MCF 10A (cell line): ENCODE measurements at regions not wholly inside any gene's neighbourhood (a gene's known extent, or its start where the extent isn't known, plus 50 kb on each side); places are given as distances from the start of the nearest gene placed in this dataset.

ENCODE experiments used
- BruUV-seq: library from RNA; stranded (reverse); fragments of 400-500 nt; replicated peaks from 2 replicates; lab custom pipeline; 2021; lab: Mats Ljungman, UMichigan
- CTCF ChIA-PET: fragments of 300-600 bp; sonication (Branson Sonifier 250); formaldehyde crosslinking; extraction: SDS; loops from one replicate; lab custom pipeline; 2021; ENCODE audit warnings: antibody characterized with exemption, inconsistent platforms; lab: Yijun Ruan, JAX
- POLR2A ChIA-PET: fragments of 300-600, 350-650 bp; sonication (Branson Sonifier 250); formaldehyde crosslinking; extraction: SDS; loops from one replicate; lab custom pipeline; 2020; ENCODE audit warnings: antibody characterized with exemption, inconsistent platforms; lab: Yijun Ruan, JAX
- DNase-seq: peaks from one replicate; pipeline ENCODE4 v3.0.0-alpha.2; 2018; ENCODE audit not compliant: unreplicated experiment
- H3K27ac Mint-ChIP-seq: one replicate; pipeline ENCODE4 v1.8.0; 2022; ENCODE audit warnings: mild to moderate bottlenecking, low read depth, mixed read lengths; ENCODE audit not compliant: unreplicated experiment
- H3K27me3 Mint-ChIP-seq: one replicate; pipeline ENCODE4 v1.8.0; 2022; ENCODE audit warnings: mixed read lengths; ENCODE audit not compliant: insufficient read depth, unreplicated experiment
- H3K36me3 Mint-ChIP-seq: one replicate; pipeline ENCODE4 v1.8.0; 2022; ENCODE audit warnings: mild to moderate bottlenecking, moderate library complexity, mixed read lengths; ENCODE audit not compliant: insufficient read depth, unreplicated experiment
- H3K4me1 Mint-ChIP-seq: one replicate; pipeline ENCODE4 v1.8.0; 2022; ENCODE audit warnings: mixed read lengths; ENCODE audit not compliant: insufficient read depth, unreplicated experiment
- H3K4me3 Mint-ChIP-seq: one replicate; pipeline ENCODE4 v1.8.0; 2022; ENCODE audit warnings: mild to moderate bottlenecking, moderate library complexity, mixed read lengths; ENCODE audit not compliant: unreplicated experiment
- H3K9me3 Mint-ChIP-seq: one replicate; pipeline ENCODE4 v1.8.0; 2022; ENCODE audit warnings: mixed read lengths; ENCODE audit not compliant: unreplicated experiment
- intact Hi-C: fragments of 100-400 bp; cut with micrococcal nuclease; formaldehyde crosslinking; loops from 2 replicates; pipeline ENCODE4 v1.14.1; 2022
- TF ChIP-seq, protein P1 (sequence below): fragments of 200-600 bp; IDR thresholded peaks from one replicate; pipeline ENCODE4 v1.8.0; 2022; ENCODE audit warnings: antibody characterized with exemption, mild to moderate bottlenecking; ENCODE audit not compliant: unreplicated experiment

DNA sequence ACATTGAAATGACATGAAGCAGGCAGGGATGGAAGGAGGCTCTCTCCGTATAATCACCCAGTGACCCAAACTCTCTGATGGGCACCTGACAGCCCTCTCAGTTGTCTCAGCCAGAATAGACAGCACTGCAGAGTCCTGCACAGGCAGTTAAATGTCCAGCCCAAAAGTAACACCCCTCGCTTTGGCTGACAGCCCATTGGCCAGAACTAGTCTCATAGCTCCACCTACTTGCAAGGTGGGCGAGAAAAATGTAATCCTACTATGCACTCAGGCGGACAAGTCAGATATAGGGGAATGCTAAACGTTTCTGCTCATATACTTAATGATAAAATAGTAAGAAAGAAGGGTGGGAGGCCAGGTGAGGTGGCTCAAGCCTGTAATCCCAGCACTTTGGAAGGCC, 393.5 kb upstream of the JARID2 start:
- POLR2A ChIA-PET = no interaction called here
- H3K27ac Mint-ChIP-seq = no peak overlapping the region

GRCh38 chr6:14856177-14856576, 389.7 kb upstream of the JARID2 start:
- no TSS peak for BruUV-seq
- no peak for DNase-seq
- intact Hi-C loops = no loop called here
- H3K4me3 Mint-ChIP-seq = no peak overlapping the region
- ChIA-PET POLR2A (no interaction called here), CTCF (no interaction called here)
- no peaks in the 10 kb centered on the region for H3K36me3 Mint-ChIP-seq
- TF ChIP-seq, protein P1, sequence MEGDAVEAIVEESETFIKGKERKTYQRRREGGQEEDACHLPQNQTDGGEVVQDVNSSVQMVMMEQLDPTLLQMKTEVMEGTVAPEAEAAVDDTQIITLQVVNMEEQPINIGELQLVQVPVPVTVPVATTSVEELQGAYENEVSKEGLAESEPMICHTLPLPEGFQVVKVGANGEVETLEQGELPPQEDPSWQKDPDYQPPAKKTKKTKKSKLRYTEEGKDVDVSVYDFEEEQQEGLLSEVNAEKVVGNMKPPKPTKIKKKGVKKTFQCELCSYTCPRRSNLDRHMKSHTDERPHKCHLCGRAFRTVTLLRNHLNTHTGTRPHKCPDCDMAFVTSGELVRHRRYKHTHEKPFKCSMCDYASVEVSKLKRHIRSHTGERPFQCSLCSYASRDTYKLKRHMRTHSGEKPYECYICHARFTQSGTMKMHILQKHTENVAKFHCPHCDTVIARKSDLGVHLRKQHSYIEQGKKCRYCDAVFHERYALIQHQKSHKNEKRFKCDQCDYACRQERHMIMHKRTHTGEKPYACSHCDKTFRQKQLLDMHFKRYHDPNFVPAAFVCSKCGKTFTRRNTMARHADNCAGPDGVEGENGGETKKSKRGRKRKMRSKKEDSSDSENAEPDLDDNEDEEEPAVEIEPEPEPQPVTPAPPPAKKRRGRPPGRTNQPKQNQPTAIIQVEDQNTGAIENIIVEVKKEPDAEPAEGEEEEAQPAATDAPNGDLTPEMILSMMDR = no peak
- H3K27me3 Mint-ChIP-seq = no peaks in the 10 kb centered on the region
- H3K27ac Mint-ChIP-seq = no peak overlapping the region
- H3K9me3 Mint-ChIP-seq = no peaks in the 10 kb centered on the region
- no peaks in the 10 kb centered on the region for H3K4me1 Mint-ChIP-seq

More for the DNA sequence above, 393.5 kb upstream of the JARID2 start:
- CTCF ChIA-PET = no interaction called here
- no peaks in the 10 kb centered on the region for H3K36me3 Mint-ChIP-seq
- BruUV-seq = no TSS peak
- no peaks in the 10 kb centered on the region for H3K4me1 Mint-ChIP-seq
- H3K9me3 Mint-ChIP-seq = no peaks in the 10 kb centered on the region
- intact Hi-C loops = no loop called here
- TF ChIP-seq, protein P1 = no peak
- H3K27me3 Mint-ChIP-seq = no peaks in the 10 kb centered on the region
- H3K4me3 Mint-ChIP-seq = no peak overlapping the region
- DNase-seq = no peak

DNA sequence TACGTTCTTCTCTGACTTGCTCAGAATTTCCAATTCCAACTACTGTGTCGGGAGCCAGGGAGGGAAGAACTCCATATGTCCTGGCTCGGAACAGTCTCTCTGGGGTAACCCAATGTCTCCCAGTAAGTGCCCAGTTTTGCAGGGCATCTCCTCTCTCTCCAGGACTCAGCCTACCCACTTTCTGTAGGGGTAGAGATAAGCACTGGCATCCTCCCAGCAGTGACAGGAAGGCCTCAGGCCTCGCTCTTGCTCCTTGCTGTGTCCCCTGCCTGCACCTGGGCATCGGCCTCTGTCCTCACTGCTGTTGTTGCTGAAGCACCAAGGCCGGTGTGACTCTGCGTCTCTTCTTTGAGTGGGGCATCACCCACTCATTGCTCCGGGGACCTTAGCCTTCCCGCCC, 388.9 kb upstream of the JARID2 start:
- CTCF ChIA-PET = no interaction called here
- TF ChIP-seq, protein P1 = no peak
- intact Hi-C loops = no loop called here
- Mint-ChIP-seq H3K27ac (no peak overlapping the region), H3K27me3 (no peaks in the 10 kb centered on the region), H3K4me1 (no peaks in the 10 kb centered on the region), H3K36me3 (no peaks in the 10 kb centered on the region), H3K4me3 (no peak overlapping the region), H3K9me3 (no peaks in the 10 kb centered on the region)
- DNase-seq = no peak
- no TSS peak for BruUV-seq
- POLR2A ChIA-PET = no interaction called here

DNA sequence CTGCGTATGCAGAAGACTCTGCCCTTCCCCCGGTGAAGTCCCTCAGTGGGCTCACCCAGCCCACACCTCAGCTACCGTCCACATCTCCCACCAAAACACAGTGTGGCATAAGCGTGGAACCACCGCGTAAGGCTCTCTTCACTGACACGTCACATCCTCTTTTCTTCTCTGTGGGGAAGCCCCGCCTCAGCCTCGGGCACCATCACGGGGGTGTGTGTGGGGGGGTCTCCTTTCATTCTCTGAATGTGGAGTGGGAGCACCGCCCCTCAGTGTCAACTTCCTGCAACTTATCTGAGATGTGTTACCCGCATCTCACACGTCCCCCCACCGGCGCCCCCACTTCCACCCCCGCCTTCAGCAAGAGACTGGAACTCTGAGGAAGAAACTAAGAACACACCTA, 388.4 kb upstream of the JARID2 start:
- CTCF ChIA-PET = interaction anchor here (0.6 kb wide), 1 partner anchor 43 kb away, joined by 3 read pairs; no protein-coding TSS in a partner anchor
- intact Hi-C loops = no loop called here
- Mint-ChIP-seq H3K4me1 (no peaks in the 10 kb centered on the region), H3K9me3 (no peaks in the 10 kb centered on the region), H3K4me3 (no peak overlapping the region), H3K27ac (no peak overlapping the region), H3K36me3 (no peaks in the 10 kb centered on the region), H3K27me3 (no peaks in the 10 kb centered on the region)
- TF ChIP-seq, protein P1 = no peak
- no peak for DNase-seq
- no TSS peak for BruUV-seq
- POLR2A ChIA-PET = no interaction called here
